HCT116 (cell line): ENCODE measurements at regions not wholly inside any gene's neighbourhood (a gene's known extent, or its start where the extent isn't known, plus 50 kb on each side); places are given as distances from the start of the nearest gene placed in this dataset.

Experiments used
- ATAC-seq: fragments of 200-7000 bp; cut with Tn5 transposase; 2 replicates; pipeline ENCODE4 v1.9.1; 2020; ENCODE audit warnings: mild to moderate bottlenecking, moderate library complexity
- BruUV-seq: library from RNA; stranded (reverse); fragments of 400-500 nt; replicated peaks from 2 replicates; lab custom pipeline; 2021; lab: Mats Ljungman, UMichigan
- CTCF ChIA-PET: fragments of 300-600 bp; sonication (Branson Sonifier 250); formaldehyde crosslinking; loops from one replicate; lab custom pipeline; 2021; ENCODE audit warnings: antibody characterized with exemption; lab: Charles Lee
- POLR2A ChIA-PET: fragments of 300-600, 350-600 bp; sonication (Branson Sonifier 250); formaldehyde crosslinking; loops from one replicate; lab custom pipeline; 2021; ENCODE audit warnings: antibody characterized with exemption; lab: Charles Lee
- RAD21 ChIA-PET, 2 experiments: fragments of 300-600 bp; sonication (Branson Sonifier 250); formaldehyde crosslinking; loops; one replicate each; lab custom pipeline; 2023; ENCODE audit warnings: low total read pairs in 2 of 2; ENCODE audit not compliant: uncharacterized antibody in 2 of 2, unreplicated experiment in 2 of 2, low non-redundant PET in 1 of 2; lab: Charles Lee
- DNase-seq: peaks from one replicate; pipeline ENCODE4 v3.0.0-alpha.2; 2010; ENCODE audit warnings: low read depth, low spot score
- H2AFZ ChIP-seq: fragments of 200-600 bp; shearing (Covaris generic), sonication (generic); 2 replicates; pipeline ENCODE4 v1.6.1; 2017; ENCODE audit warnings: low read depth, mixed run types, mixed read lengths, antibody characterized with exemption, low read length; ENCODE audit not compliant: poor library complexity, severe bottlenecking
- H3K27ac ChIP-seq: 2 replicates; pipeline ENCODE4 v1.5.1; 2012; ENCODE audit warnings: low read depth, low read length
- H3K27me3 ChIP-seq: fragments of 200-600 bp; sonication (generic); 2 replicates; pipeline ENCODE4 v1.6.1; 2016; ENCODE audit warnings: mixed run types, low read length, mixed read lengths; ENCODE audit not compliant: insufficient read depth
- H3K36me3 ChIP-seq, 2 experiments: fragments of 200-500 bp in 1 of 2; fragments of 200-600 bp in 1 of 2; sonication (Bioruptor generic) in 1 of 2; sonication (generic) in 1 of 2; 2 replicates each; pipeline versions ENCODE4 v1.5.1 to v1.6.1; 2014 to 2016; ENCODE audit warnings: low read length in 2 of 2, inconsistent platforms in 1 of 2, mixed read lengths in 1 of 2, mixed run types in 1 of 2; ENCODE audit not compliant: insufficient read depth in 2 of 2, control insufficient read depth in 1 of 2
- H3K4me1 ChIP-seq, 2 experiments: fragments of 200-600 bp in 1 of 2; sonication (generic) in 1 of 2; 2 replicates each; pipeline versions ENCODE4 v1.5.1 to v1.6.1; 2012 to 2017; ENCODE audit warnings: low read length in 2 of 2, inconsistent platforms in 1 of 2, mild to moderate bottlenecking in 1 of 2, mixed read lengths in 1 of 2, mixed run types in 1 of 2, moderate library complexity in 1 of 2; ENCODE audit not compliant: insufficient read depth in 2 of 2, control insufficient read depth in 1 of 2
- H3K4me2 ChIP-seq: fragments of 200-600 bp; sonication (generic); 2 replicates; pipeline ENCODE4 v1.6.1; 2017; ENCODE audit warnings: mixed run types, low read length, mixed read lengths
- H3K4me3 ChIP-seq, 2 experiments: fragments of 200-600 bp in 1 of 2; sonication (generic) in 1 of 2; replicated peaks in 1 of 2; 2 replicates each; pipeline ENCODE4 v1.5.1; 2011 to 2016; ENCODE audit warnings: low read length in 2 of 2, control low read depth in 1 of 2, low read depth in 1 of 2, mild to moderate bottlenecking in 1 of 2, mixed read lengths in 1 of 2, mixed run types in 1 of 2
- H3K79me2 ChIP-seq: fragments of 200-600 bp; sonication (generic); 2 replicates; pipeline ENCODE4 v1.6.1; 2017; ENCODE audit warnings: mild to moderate bottlenecking, mixed run types, low read length, moderate library complexity, mixed read lengths; ENCODE audit not compliant: insufficient read depth
- H3K9ac ChIP-seq: fragments of 200-600 bp; sonication (generic); 2 replicates; pipeline ENCODE4 v1.6.1; 2016; ENCODE audit warnings: low read length, mixed read lengths
- H3K9me2 ChIP-seq: fragments of 200-600 bp; sonication (generic), shearing (Covaris generic); 2 replicates; pipeline ENCODE4 v1.6.1; 2017; ENCODE audit warnings: mixed run types, mild to moderate bottlenecking, moderate library complexity; ENCODE audit not compliant: insufficient read depth
- H3K9me3 ChIP-seq, 2 experiments: fragments of 200-500 bp in 1 of 2; fragments of 200-600 bp in 1 of 2; sonication (Bioruptor generic) in 1 of 2; sonication (generic) in 1 of 2; 2 replicates each; pipeline ENCODE4 v1.6.1; 2014 to 2017; ENCODE audit warnings: low read length in 2 of 2, mixed read lengths in 2 of 2, inconsistent platforms in 1 of 2, low read depth in 1 of 2, mild to moderate bottlenecking in 1 of 2, mixed run types in 1 of 2, moderate library complexity in 1 of 2; ENCODE audit not compliant: control insufficient read depth in 1 of 2, insufficient read depth in 1 of 2
- H4K20me1 ChIP-seq: fragments of 200-600 bp; sonication (generic), shearing (Covaris generic); 2 replicates; pipeline ENCODE4 v1.6.1; 2017; ENCODE audit warnings: mixed run types, mild to moderate bottlenecking, moderate library complexity; ENCODE audit not compliant: insufficient read depth
- CTCF ChIP-seq, 3 experiments: fragments of 200-600 bp in 1 of 3; sonication (generic) in 1 of 3; IDR thresholded peaks in 2 of 3; conservative IDR thresholded peaks in 1 of 3; 2 replicates each; pipeline ENCODE4 v1.5.1; 2012 to 2017; ENCODE audit warnings: low read depth in 2 of 3, low read length in 2 of 3, antibody characterized with exemption in 1 of 3, borderline replicate concordance in 1 of 3, control low read depth in 1 of 3, mild to moderate bottlenecking in 1 of 3, mixed read lengths in 1 of 3, mixed run types in 1 of 3, moderate library complexity in 1 of 3; ENCODE audit not compliant: insufficient read depth in 1 of 3
- EGR1 ChIP-seq: IDR thresholded peaks from 2 replicates; pipeline ENCODE4 v1.6.1; 2012; ENCODE audit warnings: low read depth
- EZH2phosphoT487 ChIP-seq: fragments of 200-600 bp; IDR thresholded peaks from 2 replicates; pipeline ENCODE4 v1.6.1; 2018; ENCODE audit warnings: antibody characterized with exemption, borderline replicate concordance
- FOSL1 ChIP-seq: IDR thresholded peaks from 2 replicates; pipeline ENCODE4 v1.6.1; 2012; ENCODE audit warnings: low read depth
- MAX ChIP-seq: IDR thresholded peaks from 2 replicates; pipeline ENCODE4 v1.6.1; 2012
- POLR2AphosphoS5 ChIP-seq: IDR thresholded peaks from 2 replicates; pipeline ENCODE4 v1.6.1; 2011; ENCODE audit warnings: mild to moderate bottlenecking, low read depth, low read length, moderate library complexity
- RAD21 ChIP-seq: IDR thresholded peaks from 2 replicates; pipeline ENCODE4 v1.6.1; 2012; ENCODE audit warnings: low read depth, mild to moderate bottlenecking
- SP1 ChIP-seq: IDR thresholded peaks from 2 replicates; pipeline ENCODE4 v1.6.1; 2012; ENCODE audit warnings: low read depth
- SRF ChIP-seq: IDR thresholded peaks from 2 replicates; pipeline ENCODE4 v1.6.1; 2012; ENCODE audit warnings: low read depth
- ZNF274 ChIP-seq: fragments of 200-500 bp; sonication (Bioruptor generic); IDR thresholded peaks from 2 replicates; pipeline ENCODE4 v1.6.1; 2014; ENCODE audit warnings: mild to moderate bottlenecking, low read depth, low read length, inconsistent platforms
- intact Hi-C: fragments of 100-400 bp; cut with micrococcal nuclease; formaldehyde crosslinking; loops from 2 replicates; pipeline ENCODE4 v1.10.0; 2022

GRCh38 chr2:217334561-217334960 is 474.7 kb upstream of the TNP1 start:
- H3K36me3 ChIP-seq = no peaks in the 10 kb centered on the region
- TF ChIP-seq POLR2AphosphoS5 (no peak), MAX (no peak), SP1 (no peak), ZNF274 (no peak), EGR1 (no peak), FOSL1 (no peak), CTCF (IDR thresholded peaks at IDR 0.05 in 2 of 3, conservative IDR thresholded peaks at IDR 0.05 in 1 of 3; ENCODE audit: borderline replicate concordance in 1 of 3, insufficient read depth in 1 of 3, low read depth in 2 of 3, low read length in 2 of 3) (no peak), EZH2phosphoT487 (no peak), RAD21 (no peak), SRF (no peak)
- TF ChIP-seq, all 23 proteins: peak for 0
- Histone ChIP-seq H2AFZ (no peak overlapping the region), H3K4me2 (no peak overlapping the region), H3K4me1 (no peaks in the 10 kb centered on the region), H3K79me2 (no peaks in the 10 kb centered on the region), H3K9me2 (no peaks in the 10 kb centered on the region), H3K9me3 (no peaks in the 10 kb centered on the region), H3K27me3 (0 out of 2 replicates have a peak, but pooled peaks cover 6% of the 10 kb centered on the region), H3K9ac (no peak overlapping the region), H3K27ac (no peak overlapping the region), H4K20me1 (no peaks in the 10 kb centered on the region), H3K4me3 (no peak overlapping the region)
- DNase-seq = no peak
- RAD21 ChIA-PET = no interaction called here
- CTCF ChIA-PET = no interaction called here
- POLR2A ChIA-PET = no interaction called here
- BruUV-seq = no TSS peak
- ATAC-seq = no peak
- intact Hi-C loops = no loop called here
